ENCODE measurements at regions not wholly inside any gene's neighbourhood (a gene's known extent, or its start where the extent isn't known, plus 50 kb on each side); places are given as distances from the start of the nearest gene placed in this dataset.

DNA sequence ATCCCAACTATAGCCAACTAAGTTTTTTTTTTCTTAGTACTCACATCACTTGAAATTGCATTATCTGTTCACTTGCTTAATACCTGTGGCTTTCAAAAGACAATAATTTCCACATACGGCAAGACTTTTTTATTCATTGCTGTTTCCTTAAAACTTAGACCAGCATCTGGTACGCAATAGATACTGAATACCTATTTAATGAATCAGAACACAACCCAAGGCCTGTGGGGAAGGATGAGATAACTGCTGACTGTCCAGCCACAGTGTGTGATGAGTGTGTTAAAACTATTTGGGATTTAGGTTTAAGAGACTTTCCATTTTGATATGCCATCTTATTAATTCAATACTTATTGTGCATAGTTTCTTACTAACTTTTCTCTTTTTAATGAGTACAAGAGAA is 988.7 kb downstream of the NTRK3 start:
- H3K27ac ChIP-seq (ENCODE audit: low read depth in 1 of 2, low read length in 2 of 2) = no peak overlapping the region
- Mint-ChIP-seq H3K36me3 (ENCODE audit: low read depth) (no peaks in the 10 kb centered on the region), H3K4me3 (no peak overlapping the region), H3K27ac (no peak overlapping the region), H3K4me1 (ENCODE audit: low read depth) (no peaks in the 10 kb centered on the region), H3K27me3 (no peaks in the 10 kb centered on the region), H3K9me3 (peaks cover 3% of the 10 kb centered on the region)
- ChIA-PET CTCF (no interaction called here), POLR2A (no interaction called here)
- no peak for DNase-seq
- no peaks in the 10 kb centered on the region for H3K27me3 ChIP-seq (ENCODE audit: control insufficient read depth in 1 of 2, insufficient read depth in 2 of 2, low read length in 2 of 2)
- no peaks in the 10 kb centered on the region for H3K4me1 ChIP-seq (ENCODE audit: insufficient read depth, low read length)
- H3K4me3 ChIP-seq (ENCODE audit: low read length) = no peak overlapping the region
- intact Hi-C loops (cut with DNase I, micrococcal nuclease) = no loop called here
- no peak for ATAC-seq (ENCODE audit: poor library complexity)
- no peak for TF ChIP-seq CTCF (IDR thresholded peaks at IDR 0.05)
- no peaks in the 10 kb centered on the region for H3K36me3 ChIP-seq (ENCODE audit: insufficient read depth, low read length)
- H3K9me3 ChIP-seq (ENCODE audit: control insufficient read depth in 1 of 2, insufficient read depth in 1 of 2, low read length in 2 of 2) = no peaks in the 10 kb centered on the region

DNA sequence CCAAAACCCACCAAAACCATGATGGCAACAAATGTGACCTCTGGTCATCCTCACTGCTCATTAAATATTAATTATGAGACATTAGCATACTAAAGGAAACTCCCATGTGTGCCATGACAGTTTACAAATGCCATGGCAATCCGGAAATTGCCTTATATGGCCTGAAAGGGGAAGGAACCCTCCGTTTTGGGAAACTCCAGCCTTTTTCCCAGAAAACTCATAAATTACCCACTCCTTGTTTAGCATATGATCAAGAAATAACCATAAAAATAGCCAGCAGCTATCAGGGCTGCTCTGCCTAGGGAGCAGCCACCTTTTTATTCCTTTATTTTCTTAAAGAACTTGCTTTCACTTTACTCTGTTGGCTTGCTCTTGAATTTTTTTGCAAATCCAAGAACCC is 992.7 kb downstream of the NTRK3 start:
- ChIA-PET CTCF (no interaction called here), POLR2A (no interaction called here)
- TF ChIP-seq CTCF (IDR thresholded peaks at IDR 0.05) = no peak
- no peaks in the 10 kb centered on the region for H3K27me3 Mint-ChIP-seq
- ATAC-seq (ENCODE audit: poor library complexity) (no peak), DNase-seq (no peak)
- intact Hi-C loops (cut with DNase I, micrococcal nuclease) = no loop called here
- Histone ChIP-seq H3K9me3 (ENCODE audit: control insufficient read depth in 1 of 2, insufficient read depth in 1 of 2, low read length in 2 of 2) (no peaks in the 10 kb centered on the region), H3K27me3 (ENCODE audit: control insufficient read depth in 1 of 2, insufficient read depth in 2 of 2, low read length in 2 of 2) (no peaks in the 10 kb centered on the region), H3K36me3 (ENCODE audit: insufficient read depth, low read length) (no peaks in the 10 kb centered on the region), H3K4me3 (ENCODE audit: low read length) (no peak overlapping the region), H3K27ac (ENCODE audit: low read depth in 1 of 2, low read length in 2 of 2) (no peak overlapping the region), H3K4me1 (ENCODE audit: insufficient read depth, low read length) (no peaks in the 10 kb centered on the region)
- peaks cover 3% of the 10 kb centered on the region for H3K9me3 Mint-ChIP-seq
- no peaks in the 10 kb centered on the region for H3K36me3 Mint-ChIP-seq (ENCODE audit: low read depth)
- H3K4me3 Mint-ChIP-seq = no peak overlapping the region
- H3K4me1 Mint-ChIP-seq (ENCODE audit: low read depth) = no peaks in the 10 kb centered on the region
- no peak overlapping the region for H3K27ac Mint-ChIP-seq

GRCh38 chr15:87263296-87263695 is 993.2 kb downstream of the NTRK3 start:
- POLR2A ChIA-PET = no interaction called here
- Mint-ChIP-seq H3K36me3 (ENCODE audit: low read depth) (no peaks in the 10 kb centered on the region), H3K27ac (no peak overlapping the region), H3K4me3 (no peak overlapping the region), H3K9me3 (peaks cover 3% of the 10 kb centered on the region), H3K4me1 (ENCODE audit: low read depth) (no peaks in the 10 kb centered on the region), H3K27me3 (no peaks in the 10 kb centered on the region)
- no peak for ATAC-seq (ENCODE audit: poor library complexity)
- Histone ChIP-seq H3K4me3 (ENCODE audit: low read length) (no peak overlapping the region), H3K4me1 (ENCODE audit: insufficient read depth, low read length) (no peaks in the 10 kb centered on the region), H3K9me3 (ENCODE audit: control insufficient read depth in 1 of 2, insufficient read depth in 1 of 2, low read length in 2 of 2) (no peaks in the 10 kb centered on the region), H3K27ac (ENCODE audit: low read depth in 1 of 2, low read length in 2 of 2) (no peak overlapping the region), H3K27me3 (ENCODE audit: control insufficient read depth in 1 of 2, insufficient read depth in 2 of 2, low read length in 2 of 2) (no peaks in the 10 kb centered on the region), H3K36me3 (ENCODE audit: insufficient read depth, low read length) (no peaks in the 10 kb centered on the region)
- intact Hi-C loops (cut with DNase I, micrococcal nuclease) = no loop called here
- no peak for DNase-seq
- CTCF ChIA-PET = no interaction called here
- no peak for TF ChIP-seq CTCF (IDR thresholded peaks at IDR 0.05)

Data from CD4-positive, alpha-beta T cell (primary cell).